PC-9 (cell line): ENCODE measurements at regions not wholly inside any gene's neighbourhood (a gene's known extent, or its start where the extent isn't known, plus 50 kb on each side); places are given as distances from the start of the nearest gene placed in this dataset.

Source experiments
- BruUV-seq: library from RNA; stranded (reverse); fragments of 400-500 nt; replicated peaks from 2 replicates; lab custom pipeline; 2021; lab: Mats Ljungman, UMichigan
- CTCF ChIA-PET: fragments of 300-600 bp; sonication (Branson Sonifier 250); formaldehyde crosslinking; loops from one replicate; lab custom pipeline; 2022; ENCODE audit warnings: antibody characterized with exemption; lab: Charles Lee
- POLR2A ChIA-PET: fragments of 300-600 bp; sonication (Branson Sonifier 250); formaldehyde crosslinking; loops from one replicate; lab custom pipeline; 2022; ENCODE audit warnings: antibody characterized with exemption; ENCODE audit not compliant: unreplicated experiment; lab: Charles Lee
- DNase-seq, 2 experiments: peaks; one replicate each; pipeline versions ENCODE4 v3.0.0 to v3.0.0-alpha.2; 2015 to 2022; ENCODE audit warnings: mixed read lengths in 1 of 2
- H2AFZ ChIP-seq: fragments of 200-600 bp; sonication (generic); 2 replicates; pipeline ENCODE4 v1.8.1; 2017; ENCODE audit warnings: antibody characterized with exemption
- H3F3A ChIP-seq: fragments of 200-600 bp; sonication (generic); 2 replicates; pipeline ENCODE4 v1.8.1; 2017; ENCODE audit warnings: antibody characterized with exemption, mild to moderate bottlenecking, low read depth; ENCODE audit not compliant: insufficient read depth
- H3K27ac ChIP-seq: fragments of 200-600 bp; sonication (generic); 2 replicates; pipeline ENCODE4 v1.6.1; 2016; ENCODE audit warnings: mixed run types
- H3K27me3 ChIP-seq: fragments of 200-600 bp; sonication (generic); 2 replicates; pipeline ENCODE4 v1.6.1; 2016; ENCODE audit warnings: low read depth, mixed run types; ENCODE audit not compliant: insufficient read depth
- H3K36me3 ChIP-seq: fragments of 200-600 bp; sonication (generic); 2 replicates; pipeline ENCODE4 v1.6.1; 2016; ENCODE audit warnings: low read depth, mixed run types
- H3K4me1 ChIP-seq: fragments of 200-600 bp; sonication (generic); replicated peaks from 2 replicates; pipeline ENCODE4 v1.6.1; 2016; ENCODE audit warnings: mixed run types; ENCODE audit not compliant: insufficient read depth
- H3K4me2 ChIP-seq: fragments of 200-600 bp; sonication (generic); 2 replicates; pipeline ENCODE4 v1.6.1; 2017; ENCODE audit warnings: mixed run types
- H3K4me3 ChIP-seq: fragments of 200-600 bp; sonication (generic); 2 replicates; pipeline ENCODE4 v1.6.1; 2016; ENCODE audit warnings: mixed run types
- H3K79me2 ChIP-seq: fragments of 200-600 bp; sonication (generic); 2 replicates; pipeline ENCODE4 v1.6.1; 2017; ENCODE audit warnings: low read depth, mixed run types
- H3K9me2 ChIP-seq: fragments of 200-600 bp; sonication (generic); 2 replicates; pipeline ENCODE4 v1.8.1; 2017; ENCODE audit warnings: mild to moderate bottlenecking; ENCODE audit not compliant: insufficient read depth
- H3K9me3 ChIP-seq: fragments of 200-600 bp; sonication (generic); 2 replicates; pipeline ENCODE4 v1.8.1; 2016; ENCODE audit warnings: low read depth; ENCODE audit not compliant: insufficient read depth
- H4K20me1 ChIP-seq: fragments of 200-600 bp; sonication (generic); 2 replicates; pipeline ENCODE4 v1.8.1; 2017; ENCODE audit not compliant: insufficient read depth
- EZH2 ChIP-seq: fragments of 200-600 bp; sonication (generic); IDR thresholded peaks from 2 replicates; pipeline ENCODE4 v1.8.0; 2017; ENCODE audit warnings: antibody characterized with exemption, low read depth
- intact Hi-C: fragments of 100-400 bp; cut with micrococcal nuclease; formaldehyde crosslinking; loops from one replicate; pipeline ENCODE4 v1.10.0; 2022; ENCODE audit not compliant: unreplicated experiment
- TF ChIP-seq, protein P1 (sequence below): fragments of 200-600 bp; sonication (generic); conservative IDR thresholded peaks from 2 replicates; pipeline ENCODE4 v1.6.1; 2017; ENCODE audit warnings: mixed run types, antibody characterized with exemption, mild to moderate bottlenecking, moderate library complexity

DNA sequence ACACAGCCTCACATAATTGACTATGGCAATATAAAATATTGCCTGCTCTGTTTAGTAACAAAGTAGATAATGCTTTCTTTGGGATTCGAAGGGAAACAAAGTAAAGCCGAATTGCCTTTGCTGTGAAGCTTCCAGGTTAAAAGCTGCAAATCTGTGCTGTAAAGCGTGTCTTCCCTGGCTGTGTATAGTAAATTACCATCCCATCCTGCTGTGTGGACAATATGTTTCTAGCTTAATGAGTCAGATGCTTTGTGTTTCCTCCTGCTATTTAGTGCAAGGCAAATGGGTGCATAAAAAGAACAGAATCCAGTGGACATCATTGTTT, 265.1 kb downstream of the SOCS6 start:
- ChIA-PET CTCF (no interaction called here), POLR2A (no interaction called here)
- no peak overlapping the region for H3K4me2 ChIP-seq
- H4K20me1 ChIP-seq: no peaks in the 10 kb centered on the region
- DNase-seq: no peak
- no peaks in the 10 kb centered on the region for H3K9me3 ChIP-seq
- intact Hi-C loops: no loop called here
- H3K9me2 ChIP-seq: no peaks in the 10 kb centered on the region
- no peak overlapping the region for H3K27ac ChIP-seq
- H3F3A ChIP-seq: no peaks in the 10 kb centered on the region
- BruUV-seq: no TSS peak
- no peaks in the 10 kb centered on the region for H3K79me2 ChIP-seq
- no peak overlapping the region for H2AFZ ChIP-seq
- H3K36me3 ChIP-seq: no peaks in the 10 kb centered on the region
- H3K27me3 ChIP-seq: no peaks in the 10 kb centered on the region
- TF ChIP-seq, protein P1, sequence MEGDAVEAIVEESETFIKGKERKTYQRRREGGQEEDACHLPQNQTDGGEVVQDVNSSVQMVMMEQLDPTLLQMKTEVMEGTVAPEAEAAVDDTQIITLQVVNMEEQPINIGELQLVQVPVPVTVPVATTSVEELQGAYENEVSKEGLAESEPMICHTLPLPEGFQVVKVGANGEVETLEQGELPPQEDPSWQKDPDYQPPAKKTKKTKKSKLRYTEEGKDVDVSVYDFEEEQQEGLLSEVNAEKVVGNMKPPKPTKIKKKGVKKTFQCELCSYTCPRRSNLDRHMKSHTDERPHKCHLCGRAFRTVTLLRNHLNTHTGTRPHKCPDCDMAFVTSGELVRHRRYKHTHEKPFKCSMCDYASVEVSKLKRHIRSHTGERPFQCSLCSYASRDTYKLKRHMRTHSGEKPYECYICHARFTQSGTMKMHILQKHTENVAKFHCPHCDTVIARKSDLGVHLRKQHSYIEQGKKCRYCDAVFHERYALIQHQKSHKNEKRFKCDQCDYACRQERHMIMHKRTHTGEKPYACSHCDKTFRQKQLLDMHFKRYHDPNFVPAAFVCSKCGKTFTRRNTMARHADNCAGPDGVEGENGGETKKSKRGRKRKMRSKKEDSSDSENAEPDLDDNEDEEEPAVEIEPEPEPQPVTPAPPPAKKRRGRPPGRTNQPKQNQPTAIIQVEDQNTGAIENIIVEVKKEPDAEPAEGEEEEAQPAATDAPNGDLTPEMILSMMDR: no peak
- no peak for TF ChIP-seq EZH2
- no peaks in the 10 kb centered on the region for H3K4me1 ChIP-seq
- H3K4me3 ChIP-seq: no peak overlapping the region

DNA sequence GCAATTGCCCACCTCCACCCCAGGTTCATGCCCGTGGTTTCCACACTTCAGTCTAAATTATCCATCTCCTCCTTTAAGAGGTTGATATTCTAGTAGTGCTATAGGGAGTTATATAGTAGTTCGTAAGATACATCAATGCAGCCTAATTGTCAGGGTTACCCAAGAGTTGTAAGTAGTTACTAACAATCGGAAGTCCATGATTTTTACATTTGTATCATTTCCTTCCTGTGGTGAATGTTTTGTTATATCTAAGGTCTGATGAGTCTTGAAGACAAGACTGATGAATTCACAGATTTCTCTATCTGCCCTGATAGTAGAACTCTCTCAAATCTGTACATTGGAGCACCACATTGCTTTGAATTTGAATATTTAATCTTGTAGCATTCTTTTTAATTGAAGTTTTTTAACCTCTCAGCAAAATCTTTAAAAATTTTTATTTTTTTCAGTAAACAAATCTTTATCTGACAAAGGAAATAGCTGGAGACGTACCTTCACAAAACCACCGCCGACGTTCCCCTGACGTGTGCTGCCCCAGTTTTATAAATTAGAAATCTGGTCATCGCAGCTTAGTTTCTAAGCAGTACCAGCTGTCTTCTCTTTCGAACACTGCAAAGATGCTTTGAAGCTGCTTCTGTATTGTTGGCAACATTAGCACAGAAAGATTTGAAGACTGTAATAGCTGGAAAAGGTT, 264.5 kb downstream of the SOCS6 start:
- Histone ChIP-seq H3K4me2 (no peak overlapping the region), H3K36me3 (no peaks in the 10 kb centered on the region), H3K4me1 (no peaks in the 10 kb centered on the region), H4K20me1 (no peaks in the 10 kb centered on the region), H3K27ac (no peak overlapping the region), H3K9me2 (no peaks in the 10 kb centered on the region), H3K4me3 (no peak overlapping the region), H2AFZ (no peak overlapping the region), H3K9me3 (no peaks in the 10 kb centered on the region), H3K27me3 (no peaks in the 10 kb centered on the region), H3K79me2 (no peaks in the 10 kb centered on the region), H3F3A (no peaks in the 10 kb centered on the region)
- intact Hi-C loops: no loop called here
- CTCF ChIA-PET: no interaction called here
- DNase-seq: no peak
- TF ChIP-seq, protein P1: no peak
- no peak for TF ChIP-seq EZH2
- POLR2A ChIA-PET: no interaction called here
- BruUV-seq: no TSS peak

DNA sequence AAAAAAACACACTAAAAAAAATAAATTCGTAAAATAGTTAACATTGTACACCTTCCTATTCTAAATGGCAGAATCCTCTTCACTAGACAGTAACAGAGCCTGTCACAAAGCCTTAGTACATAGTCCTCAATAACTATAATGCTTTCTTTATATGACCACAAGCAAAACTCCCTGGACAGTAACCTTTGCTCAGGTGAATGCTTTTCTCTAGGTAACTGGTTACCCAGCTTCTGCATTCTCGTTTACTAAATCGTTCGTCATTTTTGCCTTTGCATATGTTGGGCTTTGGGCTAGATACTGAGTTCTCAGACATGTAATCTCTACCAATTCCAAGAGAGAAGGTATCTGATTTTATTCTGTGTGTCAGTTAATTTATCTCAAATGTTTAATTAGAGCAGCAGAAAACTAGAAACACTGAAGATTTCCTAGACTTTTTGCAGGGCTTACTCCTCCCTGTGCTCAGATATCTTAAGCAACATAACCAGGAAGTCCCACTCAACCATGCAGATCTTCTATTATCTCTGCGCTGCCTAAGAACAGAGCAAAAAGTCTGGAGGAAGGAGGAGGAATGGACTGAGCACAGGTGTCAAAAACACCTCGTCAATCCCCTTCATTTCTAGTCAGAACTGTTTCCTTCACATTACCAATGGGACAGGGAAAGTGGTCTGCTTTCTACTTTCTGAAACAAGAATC, 247.7 kb downstream of the SOCS6 start:
- DNase-seq: no peak
- Histone ChIP-seq H3F3A (no peaks in the 10 kb centered on the region), H3K27me3 (no peaks in the 10 kb centered on the region), H3K4me3 (no peak overlapping the region), H3K9me3 (no peaks in the 10 kb centered on the region), H2AFZ (no peak overlapping the region), H3K9me2 (no peaks in the 10 kb centered on the region), H3K27ac (no peak overlapping the region), H3K79me2 (no peaks in the 10 kb centered on the region), H3K4me1 (no peaks in the 10 kb centered on the region), H3K36me3 (no peaks in the 10 kb centered on the region), H4K20me1 (no peaks in the 10 kb centered on the region), H3K4me2 (no peak overlapping the region)
- CTCF ChIA-PET: no interaction called here
- POLR2A ChIA-PET: no interaction called here
- no TSS peak for BruUV-seq
- TF ChIP-seq, protein P1: no peak
- no peak for TF ChIP-seq EZH2
- intact Hi-C loops: no loop called here
